Pancreas (tissue), 10 donors: ENCODE measurements at regions not wholly inside any gene's neighbourhood (a gene's known extent, or its start where the extent isn't known, plus 50 kb on each side); places are given as distances from the start of the nearest gene placed in this dataset.
"Not testable (repeated sequence)": the region's sequence is repeated elsewhere in the genome, so short reads cannot be mapped to it uniquely, and the experiment has no call there.

Experiments
- ATAC-seq, 4 donors: fragments of 200-7000 bp; cut with Tn5 transposase; one replicate each; pipeline versions ENCODE4 v1.8.0 to v1.9.1; 2020; ENCODE audit warnings: mild to moderate bottlenecking in 4 of 4, moderate library complexity in 4 of 4
- DNase-seq, 6 donors: peaks; one replicate each; pipeline ENCODE4 v3.0.0-alpha.2; 2020
- FAIRE-seq: peaks from 2 replicates; lab custom pipeline; 2012; peaks lifted over from hg19 to GRCh38; lab: Jason Lieb, UNC
- H3K27ac ChIP-seq, 4 donors: fragments of 200-600 bp; sonication (generic); 1 replicate in 3 of 4; 2 replicates in 1 of 4; pipeline versions ENCODE4 v1.5.0 to v1.8.0; 2020
- H3K27me3 ChIP-seq, 4 donors: fragments of 200-600 bp; one replicate each; pipeline ENCODE4 v1.8.0; 2021
- H3K36me3 ChIP-seq, 3 donors: fragments of 200-600 bp; sonication (generic) in 1 of 3; one replicate each; pipeline versions ENCODE4 v1.5.0 to v1.8.0; 2020 to 2021
- H3K4me1 ChIP-seq, 3 donors: fragments of 200-600 bp; one replicate each; pipeline ENCODE4 v1.8.0; 2021
- H3K4me3 ChIP-seq, 4 donors: fragments of 200-600 bp; sonication (generic) in 2 of 4; one replicate each; pipeline versions ENCODE4 v1.5.0 to v1.8.0; 2020 to 2021
- H3K9me3 ChIP-seq, 4 donors: fragments of 200-600 bp; one replicate each; pipeline ENCODE4 v1.8.0; 2021
- WGBS, 2 donors: extraction: QIAGEN DNeasy Blood & Tissue Kit; methylation state at CpG; one replicate each; pipeline ENCODE4 v1.1.7; 2013; 5-methylcytosine and 5-hydroxymethylcytosine counted together
- intact Hi-C, 3 donors: fragments of 100-400 bp; cut with DNase I; formaldehyde crosslinking; loops; one replicate each; pipeline versions ENCODE4 v1.11.1 to v1.14.2; 2022
- TF ChIP-seq, protein P1 (sequence below), 4 donors: fragments of 200-600 bp; sonication (generic) in 3 of 4; IDR thresholded peaks; one replicate each; pipeline versions ENCODE4 v1.5.0 to v1.8.0; 2021; ENCODE audit warnings: antibody characterized with exemption in 4 of 4
- donor health status: healthy with polysubstance abuse.
- donor health status: DM: no; HTN: no; CAD: no; lungs with moderate emphysema.
- donor health status: DM: no; HTN: no; CAD: no.
- donor health status: control.
- donor health status: control.
- donor health status: Bipolar disorder and iron deficiency.
- donor health status: DM: yes; HTN: yes; CAD: no.
- donor health status: DM: no; HTN: no; CAD: no.
- donor health status: DM: no; HTN: no; CAD: no.
- donor health status: DM: yes; HTN: yes; CAD: no.

- TF ChIP-seq, protein P1, sequence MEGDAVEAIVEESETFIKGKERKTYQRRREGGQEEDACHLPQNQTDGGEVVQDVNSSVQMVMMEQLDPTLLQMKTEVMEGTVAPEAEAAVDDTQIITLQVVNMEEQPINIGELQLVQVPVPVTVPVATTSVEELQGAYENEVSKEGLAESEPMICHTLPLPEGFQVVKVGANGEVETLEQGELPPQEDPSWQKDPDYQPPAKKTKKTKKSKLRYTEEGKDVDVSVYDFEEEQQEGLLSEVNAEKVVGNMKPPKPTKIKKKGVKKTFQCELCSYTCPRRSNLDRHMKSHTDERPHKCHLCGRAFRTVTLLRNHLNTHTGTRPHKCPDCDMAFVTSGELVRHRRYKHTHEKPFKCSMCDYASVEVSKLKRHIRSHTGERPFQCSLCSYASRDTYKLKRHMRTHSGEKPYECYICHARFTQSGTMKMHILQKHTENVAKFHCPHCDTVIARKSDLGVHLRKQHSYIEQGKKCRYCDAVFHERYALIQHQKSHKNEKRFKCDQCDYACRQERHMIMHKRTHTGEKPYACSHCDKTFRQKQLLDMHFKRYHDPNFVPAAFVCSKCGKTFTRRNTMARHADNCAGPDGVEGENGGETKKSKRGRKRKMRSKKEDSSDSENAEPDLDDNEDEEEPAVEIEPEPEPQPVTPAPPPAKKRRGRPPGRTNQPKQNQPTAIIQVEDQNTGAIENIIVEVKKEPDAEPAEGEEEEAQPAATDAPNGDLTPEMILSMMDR (IDR thresholded peaks at IDR 0.05), result no peak
- Histone ChIP-seq H3K27me3 (no peaks in the 10 kb centered on the region), H3K9me3 (no peaks in the 10 kb centered on the region), H3K4me1 (no peaks in the 10 kb centered on the region), H3K4me3 (no peak overlapping the region), H3K36me3 (no peaks in the 10 kb centered on the region), H3K27ac (no peak overlapping the region)
- no peak for FAIRE-seq
- ATAC-seq, result no peak
- no peak for DNase-seq
- intact Hi-C loops, result no loop called here
Observed at GRCh38 chr12:67789266-67789665, 140.7 kb downstream of the DYRK2 start.

GRCh38 chr12:67790660-67791059 lies 142.1 kb downstream of the DYRK2 start:
- no peak overlapping the region for H3K4me3 ChIP-seq
- DNase-seq (no peak), FAIRE-seq (no peak), ATAC-seq (no peak)
- H3K9me3 ChIP-seq, result no peaks in the 10 kb centered on the region
- H3K27ac ChIP-seq, result no peak overlapping the region
- 77 to 86% methylated on average over 2 of the region's 2 CpGs for WGBS, 2 donors
- no peaks in the 10 kb centered on the region for H3K4me1 ChIP-seq
- TF ChIP-seq, protein P1 (IDR thresholded peaks at IDR 0.05), result no peak
- H3K36me3 ChIP-seq, result no peaks in the 10 kb centered on the region
- intact Hi-C loops, result no loop called here
- no peaks in the 10 kb centered on the region for H3K27me3 ChIP-seq

GRCh38 chr12:67791362-67791761 lies 142.8 kb downstream of the DYRK2 start:
- ATAC-seq, DNase-seq, FAIRE-seq, H3K4me1 ChIP-seq, H3K4me3 ChIP-seq, H3K27me3 ChIP-seq, H3K36me3 ChIP-seq, H3K27ac ChIP-seq, H3K9me3 ChIP-seq, intact Hi-C loops: not testable (repeated sequence)
- 96% methylated on average over 3 of the region's 3 CpGs for WGBS, 2 donors

DNA sequence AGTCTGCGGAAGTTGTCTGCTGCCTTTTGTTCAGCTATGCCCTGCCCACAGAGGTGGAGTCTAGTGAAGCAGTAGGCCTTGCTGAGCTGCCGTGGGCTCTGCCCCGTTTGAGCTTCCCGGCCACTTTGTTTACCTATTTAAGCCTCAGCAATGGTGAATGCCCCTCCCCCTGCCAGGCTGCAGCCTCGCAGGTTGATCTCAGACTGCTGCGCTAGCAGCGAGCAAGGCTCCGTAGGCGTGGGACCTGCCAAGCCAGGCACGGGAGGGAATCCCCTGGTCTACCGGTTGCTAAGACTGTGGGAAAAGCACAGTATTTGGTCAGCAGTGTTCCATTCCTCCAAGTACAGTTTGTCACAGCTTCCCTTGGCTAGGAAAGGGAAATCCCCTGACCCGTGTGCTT lies 143.6 kb downstream of the DYRK2 start:
- H3K4me3 ChIP-seq, result peak overlapping the region in 1 of 4 donors; percentile 8
- H3K36me3 ChIP-seq, result no peaks in the 10 kb centered on the region
- peaks cover 0 to 3% (median 0%) of the 10 kb centered on the region in 3 donors for H3K4me1 ChIP-seq
- ATAC-seq, result peak; percentile 85 to 91 (median 88)
- 47 to 66% methylated on average over 12 of the region's 12 CpGs for WGBS, 2 donors
- H3K9me3 ChIP-seq, result no peaks in the 10 kb centered on the region
- peak; percentile 77 to 92 (median 90) for DNase-seq
- TF ChIP-seq, protein P1 (IDR thresholded peaks at IDR 0.05), result no peak
- no peaks in the 10 kb centered on the region for H3K27me3 ChIP-seq
- intact Hi-C loops, result no loop called here
- no peak for FAIRE-seq
- H3K27ac ChIP-seq, result peak overlapping the region in 3 of 4 donors; percentile 11 to 57 (median 50)

GRCh38 chr12:67794161-67794560 lies 145.6 kb downstream of the DYRK2 start:
- Histone ChIP-seq H3K4me1 (peaks cover 0 to 7% (median 3%) of the 10 kb centered on the region in 3 donors), H3K27ac (no peak overlapping the region), H3K4me3 (no peak overlapping the region), H3K9me3 (no peaks in the 10 kb centered on the region), H3K36me3 (no peaks in the 10 kb centered on the region), H3K27me3 (no peaks in the 10 kb centered on the region)
- FAIRE-seq (no peak), ATAC-seq (no peak), DNase-seq (no peak)
- TF ChIP-seq, protein P1 (IDR thresholded peaks at IDR 0.05), result no peak
- WGBS, 2 donors, result 85 to 92% methylated on average over 2 of the region's 2 CpGs
- intact Hi-C loops, result no loop called here
